ENCODE measurements at regions not wholly inside any gene's neighbourhood (a gene's known extent, or its start where the extent isn't known, plus 50 kb on each side); places are given as distances from the start of the nearest gene placed in this dataset.

DNA sequence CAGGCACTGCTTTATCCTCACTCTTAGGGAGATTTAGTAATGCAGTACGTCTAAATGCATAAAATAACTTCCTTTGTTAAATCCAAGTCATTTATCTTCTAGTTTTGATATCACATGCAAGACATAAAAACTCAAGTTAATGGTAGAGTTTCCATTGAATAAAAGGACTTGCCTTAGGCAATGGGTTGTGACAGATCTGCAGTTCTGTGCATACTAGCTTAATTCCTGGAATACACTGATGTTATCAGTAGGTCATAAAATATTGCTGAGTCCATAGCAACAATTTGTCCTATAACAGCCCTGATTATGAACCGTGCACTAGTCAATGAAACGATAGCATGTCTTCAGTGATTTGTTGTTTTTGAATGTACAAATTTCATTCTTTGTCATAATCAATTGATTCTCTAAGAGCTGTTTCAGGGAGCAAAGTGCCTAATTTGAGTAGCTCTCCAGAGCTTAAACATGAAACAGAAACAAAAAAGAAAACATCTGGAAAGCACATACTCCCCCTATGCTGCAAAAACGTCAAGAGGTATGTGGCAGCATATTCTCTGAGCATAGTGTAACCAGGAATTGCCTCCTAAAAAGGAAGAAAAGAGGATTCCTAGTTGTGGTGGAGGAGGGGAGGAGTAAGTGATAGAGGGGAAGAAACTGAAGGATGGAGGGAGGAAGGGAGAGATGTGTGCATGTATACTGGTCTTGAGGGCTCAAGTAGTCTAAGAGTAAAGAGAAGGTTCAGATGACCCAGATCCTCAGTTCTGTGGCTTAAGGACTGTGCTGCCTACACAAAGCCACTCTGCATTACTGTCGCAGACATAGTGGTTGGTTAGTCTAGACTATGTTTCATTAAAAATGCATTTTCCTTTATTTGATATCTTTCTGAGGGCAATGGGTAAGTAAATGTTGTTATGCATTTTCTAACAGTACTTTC, 589.2 kb downstream of the PRR16 start:
- no peaks in the 10 kb centered on the region for H3K79me2 ChIP-seq (ENCODE audit: insufficient read depth, low read length)
- intact Hi-C loops (cut with micrococcal nuclease), result no loop called here
- H3K4me2 ChIP-seq (ENCODE audit: low read length), result no peak overlapping the region
- H3K9ac ChIP-seq (ENCODE audit: low read length), result no peak overlapping the region
- no peaks in the 10 kb centered on the region for H3K4me1 ChIP-seq (ENCODE audit: control insufficient read depth in 1 of 2, insufficient read depth in 2 of 2, low read length in 2 of 2)
- DNase-seq (ENCODE audit: low read depth, low spot score) (no peak), ATAC-seq (no peak)
- H3K9me3 ChIP-seq (ENCODE audit: control insufficient read depth in 1 of 2, insufficient read depth in 1 of 2, low read depth in 1 of 2, low read length in 2 of 2), result no peaks in the 10 kb centered on the region
- H3K4me3 ChIP-seq (replicated peaks in 1 of 2; ENCODE audit: low read depth in 1 of 2, low read length in 2 of 2), result no peak overlapping the region
- ChIA-PET POLR2A (no interaction called here), CTCF (no interaction called here), RAD21 (ENCODE audit: low non-redundant PET in 1 of 2, low total read pairs in 2 of 2, uncharacterized antibody in 2 of 2, unreplicated experiment in 2 of 2) (no interaction called here)
- TF ChIP-seq ZFX (IDR thresholded peaks at IDR 0.05) (no peak), SP1 (IDR thresholded peaks at IDR 0.05; ENCODE audit: low read depth) (no peak), EZH2 (IDR thresholded peaks at IDR 0.05) (no peak), SIN3A (IDR thresholded peaks at IDR 0.05; ENCODE audit: low read depth) (no peak), POLR2AphosphoS5 (IDR thresholded peaks at IDR 0.05; ENCODE audit: low read depth, low read length) (no peak), RAD21 (IDR thresholded peaks at IDR 0.05; ENCODE audit: low read depth) (no peak), CEBPB (IDR thresholded peaks at IDR 0.05; ENCODE audit: low read depth) (no peak), EGR1 (IDR thresholded peaks at IDR 0.05; ENCODE audit: low read depth) (no peak), ELF1 (IDR thresholded peaks at IDR 0.05; ENCODE audit: borderline replicate concordance, low read depth) (no peak), JUND (IDR thresholded peaks at IDR 0.05) (no peak)
- TF ChIP-seq, protein P1, sequence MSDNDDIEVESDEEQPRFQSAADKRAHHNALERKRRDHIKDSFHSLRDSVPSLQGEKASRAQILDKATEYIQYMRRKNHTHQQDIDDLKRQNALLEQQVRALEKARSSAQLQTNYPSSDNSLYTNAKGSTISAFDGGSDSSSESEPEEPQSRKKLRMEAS (IDR thresholded peaks at IDR 0.05), result no peak
- TF ChIP-seq, protein P2, sequence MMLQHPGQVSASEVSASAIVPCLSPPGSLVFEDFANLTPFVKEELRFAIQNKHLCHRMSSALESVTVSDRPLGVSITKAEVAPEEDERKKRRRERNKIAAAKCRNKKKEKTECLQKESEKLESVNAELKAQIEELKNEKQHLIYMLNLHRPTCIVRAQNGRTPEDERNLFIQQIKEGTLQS (IDR thresholded peaks at IDR 0.05), result no peak
- H3K36me3 ChIP-seq (ENCODE audit: control insufficient read depth in 1 of 2, insufficient read depth in 2 of 2, low read length in 2 of 2), result no peaks in the 10 kb centered on the region
- H3K27me3 ChIP-seq (ENCODE audit: insufficient read depth, low read length), result no peaks in the 10 kb centered on the region
- H4K20me1 ChIP-seq (ENCODE audit: insufficient read depth), result no peaks in the 10 kb centered on the region
- H2AFZ ChIP-seq (ENCODE audit: low read depth, low read length, poor library complexity, severe bottlenecking), result no peak overlapping the region
- H3K27ac ChIP-seq (ENCODE audit: low read depth, low read length), result no peak overlapping the region
- no peaks in the 10 kb centered on the region for H3K9me2 ChIP-seq (ENCODE audit: insufficient read depth)
- BruUV-seq (replicated peaks), result no TSS peak

DNA sequence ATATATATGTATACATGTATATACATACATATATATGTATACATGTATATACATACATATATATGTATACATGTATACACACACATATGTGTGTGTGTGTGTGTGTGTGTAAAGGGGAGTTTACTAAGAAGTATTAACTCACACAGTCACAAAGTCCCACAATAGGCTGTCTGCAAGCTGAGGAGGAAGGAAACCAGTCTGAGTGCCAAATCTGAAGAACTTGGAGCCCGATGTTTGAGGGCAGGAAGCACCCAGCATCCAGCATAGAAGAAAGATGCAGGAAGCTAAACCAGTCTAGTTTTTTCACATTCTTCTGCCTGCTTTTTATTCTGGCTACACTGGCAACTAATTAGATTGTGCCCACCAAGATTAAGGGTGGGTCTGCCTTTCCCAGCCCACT, 591.5 kb downstream of the PRR16 start:
- Histone ChIP-seq H3K27me3 (ENCODE audit: insufficient read depth, low read length) (no peaks in the 10 kb centered on the region), H3K9me3 (ENCODE audit: control insufficient read depth in 1 of 2, insufficient read depth in 1 of 2, low read depth in 1 of 2, low read length in 2 of 2) (no peaks in the 10 kb centered on the region), H3K27ac (ENCODE audit: low read depth, low read length) (no peak overlapping the region), H3K4me3 (replicated peaks in 1 of 2; ENCODE audit: low read depth in 1 of 2, low read length in 2 of 2) (no peak overlapping the region), H3K4me2 (ENCODE audit: low read length) (no peak overlapping the region), H4K20me1 (ENCODE audit: insufficient read depth) (no peaks in the 10 kb centered on the region), H3K79me2 (ENCODE audit: insufficient read depth, low read length) (no peaks in the 10 kb centered on the region), H3K9me2 (ENCODE audit: insufficient read depth) (no peaks in the 10 kb centered on the region), H2AFZ (ENCODE audit: low read depth, low read length, poor library complexity, severe bottlenecking) (no peak overlapping the region), H3K36me3 (ENCODE audit: control insufficient read depth in 1 of 2, insufficient read depth in 2 of 2, low read length in 2 of 2) (no peaks in the 10 kb centered on the region), H3K9ac (ENCODE audit: low read length) (no peak overlapping the region), H3K4me1 (ENCODE audit: control insufficient read depth in 1 of 2, insufficient read depth in 2 of 2, low read length in 2 of 2) (no peaks in the 10 kb centered on the region)
- DNase-seq (ENCODE audit: low read depth, low spot score) (no peak), ATAC-seq (no peak)
- POLR2A ChIA-PET, result no interaction called here
- no TSS peak for BruUV-seq (replicated peaks)
- intact Hi-C loops (cut with micrococcal nuclease), result no loop called here
- RAD21 ChIA-PET (ENCODE audit: low non-redundant PET in 1 of 2, low total read pairs in 2 of 2, uncharacterized antibody in 2 of 2, unreplicated experiment in 2 of 2), result no interaction called here
- CTCF ChIA-PET, result no interaction called here
- TF ChIP-seq FOSL1 (IDR thresholded peaks at IDR 0.05; ENCODE audit: low read depth), result no peak
- TF ChIP-seq, protein P2 (IDR thresholded peaks at IDR 0.05), result no peak
- TF ChIP-seq EZH2 (IDR thresholded peaks at IDR 0.05), result no peak
- TF ChIP-seq SIN3A (IDR thresholded peaks at IDR 0.05; ENCODE audit: low read depth), result no peak
- no peak for TF ChIP-seq ZNF274 (IDR thresholded peaks at IDR 0.05; ENCODE audit: low read depth, low read length)
- no peak for TF ChIP-seq EZH2phosphoT487 (IDR thresholded peaks at IDR 0.05; ENCODE audit: borderline replicate concordance)
- TF ChIP-seq CEBPB (IDR thresholded peaks at IDR 0.05; ENCODE audit: low read depth), result no peak
- TF ChIP-seq REST (IDR thresholded peaks at IDR 0.05; ENCODE audit: low read depth), result no peak
- no peak for TF ChIP-seq JUND (IDR thresholded peaks at IDR 0.05)

Measured in HCT116 (cell line).